ENCODE measurements at regions not wholly inside any gene's neighbourhood (a gene's known extent, or its start where the extent isn't known, plus 50 kb on each side); places are given as distances from the start of the nearest gene placed in this dataset.

GRCh38 chr1:183710333-183710732, 57.2 kb upstream of the APOBEC4 start:
- no peak for TF ChIP-seq EP300 (IDR thresholded peaks at IDR 0.05)
- TF ChIP-seq, protein P1, sequence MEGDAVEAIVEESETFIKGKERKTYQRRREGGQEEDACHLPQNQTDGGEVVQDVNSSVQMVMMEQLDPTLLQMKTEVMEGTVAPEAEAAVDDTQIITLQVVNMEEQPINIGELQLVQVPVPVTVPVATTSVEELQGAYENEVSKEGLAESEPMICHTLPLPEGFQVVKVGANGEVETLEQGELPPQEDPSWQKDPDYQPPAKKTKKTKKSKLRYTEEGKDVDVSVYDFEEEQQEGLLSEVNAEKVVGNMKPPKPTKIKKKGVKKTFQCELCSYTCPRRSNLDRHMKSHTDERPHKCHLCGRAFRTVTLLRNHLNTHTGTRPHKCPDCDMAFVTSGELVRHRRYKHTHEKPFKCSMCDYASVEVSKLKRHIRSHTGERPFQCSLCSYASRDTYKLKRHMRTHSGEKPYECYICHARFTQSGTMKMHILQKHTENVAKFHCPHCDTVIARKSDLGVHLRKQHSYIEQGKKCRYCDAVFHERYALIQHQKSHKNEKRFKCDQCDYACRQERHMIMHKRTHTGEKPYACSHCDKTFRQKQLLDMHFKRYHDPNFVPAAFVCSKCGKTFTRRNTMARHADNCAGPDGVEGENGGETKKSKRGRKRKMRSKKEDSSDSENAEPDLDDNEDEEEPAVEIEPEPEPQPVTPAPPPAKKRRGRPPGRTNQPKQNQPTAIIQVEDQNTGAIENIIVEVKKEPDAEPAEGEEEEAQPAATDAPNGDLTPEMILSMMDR (IDR thresholded peaks at IDR 0.05), result no peak
- TF ChIP-seq POLR2A (IDR thresholded peaks at IDR 0.05), result no peak

All from ovary (tissue), 3 donors.